ENCODE measurements at regions not wholly inside any gene's neighbourhood (a gene's known extent, or its start where the extent isn't known, plus 50 kb on each side); places are given as distances from the start of the nearest gene placed in this dataset.

DNA sequence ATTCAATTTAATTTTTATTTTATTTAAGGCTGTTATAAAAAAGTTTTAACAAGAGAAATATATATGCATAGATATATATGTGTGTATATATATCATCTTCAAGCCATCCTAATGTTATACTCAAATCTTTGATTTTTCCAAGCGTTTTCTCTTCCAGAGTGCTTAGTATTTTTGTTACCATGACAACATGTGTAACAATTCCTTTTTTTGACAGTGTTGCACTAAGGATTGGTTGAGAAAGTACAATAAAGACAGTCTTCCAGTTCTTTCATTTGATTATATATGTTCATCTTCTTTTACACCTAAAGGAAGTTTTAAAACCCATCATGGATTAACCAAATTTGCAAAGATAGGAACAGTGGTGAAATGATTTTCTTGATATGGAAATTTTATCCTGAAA lies 171.7 kb downstream of the KLF6 start:
- TF ChIP-seq, protein P1, sequence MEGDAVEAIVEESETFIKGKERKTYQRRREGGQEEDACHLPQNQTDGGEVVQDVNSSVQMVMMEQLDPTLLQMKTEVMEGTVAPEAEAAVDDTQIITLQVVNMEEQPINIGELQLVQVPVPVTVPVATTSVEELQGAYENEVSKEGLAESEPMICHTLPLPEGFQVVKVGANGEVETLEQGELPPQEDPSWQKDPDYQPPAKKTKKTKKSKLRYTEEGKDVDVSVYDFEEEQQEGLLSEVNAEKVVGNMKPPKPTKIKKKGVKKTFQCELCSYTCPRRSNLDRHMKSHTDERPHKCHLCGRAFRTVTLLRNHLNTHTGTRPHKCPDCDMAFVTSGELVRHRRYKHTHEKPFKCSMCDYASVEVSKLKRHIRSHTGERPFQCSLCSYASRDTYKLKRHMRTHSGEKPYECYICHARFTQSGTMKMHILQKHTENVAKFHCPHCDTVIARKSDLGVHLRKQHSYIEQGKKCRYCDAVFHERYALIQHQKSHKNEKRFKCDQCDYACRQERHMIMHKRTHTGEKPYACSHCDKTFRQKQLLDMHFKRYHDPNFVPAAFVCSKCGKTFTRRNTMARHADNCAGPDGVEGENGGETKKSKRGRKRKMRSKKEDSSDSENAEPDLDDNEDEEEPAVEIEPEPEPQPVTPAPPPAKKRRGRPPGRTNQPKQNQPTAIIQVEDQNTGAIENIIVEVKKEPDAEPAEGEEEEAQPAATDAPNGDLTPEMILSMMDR (conservative IDR thresholded peaks at IDR 0.05; ENCODE audit: low read depth, low read length) = no peak
- TF ChIP-seq USF2 (IDR thresholded peaks at IDR 0.05; ENCODE audit: low read depth, low read length) (no peak), ELK1 (IDR thresholded peaks at IDR 0.05; ENCODE audit: borderline replicate concordance, low read depth, low read length) (no peak), POLR2A (IDR thresholded peaks at IDR 0.05; ENCODE audit: low read depth, low read length) (no peak), NFE2L2 (IDR thresholded peaks at IDR 0.05; ENCODE audit: low read depth, low read length) (no peak), BHLHE40 (IDR thresholded peaks at IDR 0.05; ENCODE audit: low read depth, low read length) (no peak), RAD21 (IDR thresholded peaks at IDR 0.05; ENCODE audit: low read length) (no peak), CHD1 (IDR thresholded peaks at IDR 0.05; ENCODE audit: low read depth, low read length) (no peak), SMC3 (IDR thresholded peaks at IDR 0.05; ENCODE audit: low read depth, low read length) (no peak), RFX5 (IDR thresholded peaks at IDR 0.05; ENCODE audit: low read depth, low read length) (no peak), FOS (IDR thresholded peaks at IDR 0.05; ENCODE audit: low read depth, low read length) (no peak), MXI1 (IDR thresholded peaks at IDR 0.05; ENCODE audit: borderline replicate concordance, low read depth, low read length) (no peak), CEBPB (IDR thresholded peaks at IDR 0.05; ENCODE audit: low read depth, low read length) (no peak)
